ENCODE measurements at regions not wholly inside any gene's neighbourhood (a gene's known extent, or its start where the extent isn't known, plus 50 kb on each side); places are given as distances from the start of the nearest gene placed in this dataset.

DNA sequence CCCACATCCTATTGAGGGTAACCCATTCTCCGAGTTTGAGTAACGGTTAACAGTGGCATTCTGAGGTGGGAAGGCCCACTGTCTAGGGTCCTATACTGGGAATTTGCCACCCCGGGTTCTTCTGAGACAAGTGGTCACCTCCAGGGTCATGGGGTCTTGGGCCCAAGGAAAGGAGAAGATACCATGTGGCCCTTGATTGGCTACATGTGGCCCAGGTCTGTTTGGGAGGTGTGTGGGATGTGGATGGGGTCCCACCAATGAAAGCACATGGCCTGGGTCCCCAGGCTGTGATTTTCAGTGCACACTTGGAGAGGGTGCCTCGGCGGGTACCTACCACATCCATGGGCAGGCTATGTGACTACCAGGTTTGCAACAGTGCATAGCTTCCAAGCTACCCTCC is 214.4 kb downstream of the UBE3A start:
- no peak for ATAC-seq (ENCODE audit: low read depth)
- ChIA-PET CTCF (interaction anchor here (0.7 kb wide), 1 partner anchor 103 kb away, joined by 3 read pairs; no protein-coding TSS in a partner anchor), POLR2A (ENCODE audit: unreplicated experiment) (no interaction called here)
- Histone ChIP-seq H3K23ac (ENCODE audit: low read depth, low read length) (no peak overlapping the region), H3K4me1 (ENCODE audit: control insufficient read depth, insufficient read depth, low read length) (no peaks in the 10 kb centered on the region), H4K8ac (ENCODE audit: low read depth in 2 of 2, low read length in 2 of 2) (no peak overlapping the region), H4K20me1 (ENCODE audit: insufficient read depth, low read length) (no peaks in the 10 kb centered on the region), H3K4me2 (ENCODE audit: low read depth, low read length) (no peak overlapping the region), H2AFZ (replicated peaks; ENCODE audit: low read length, poor library complexity) (no peak overlapping the region), H3K4ac (ENCODE audit: low read depth, low read length) (no peak overlapping the region), H2BK20ac (ENCODE audit: low read depth, low read length) (no peak overlapping the region), H3K18ac (ENCODE audit: low read depth, low read length) (no peak overlapping the region), H4K5ac (ENCODE audit: low read depth, low read length) (no peak overlapping the region), H3K9me3 (ENCODE audit: control insufficient read depth, insufficient read depth, low read length) (peaks cover 76% of the 10 kb centered on the region), H3K27ac (ENCODE audit: insufficient read depth, low read length) (no peak overlapping the region), H3K4me3 (ENCODE audit: insufficient read depth, low read depth, low read length) (no peak overlapping the region), H4K91ac (ENCODE audit: insufficient read depth, low read depth, low read length) (no peak overlapping the region), H3K9me1 (ENCODE audit: insufficient read depth, low read length) (no peaks in the 10 kb centered on the region), H3K14ac (replicated peaks; ENCODE audit: low read depth, low read length) (no peak overlapping the region), H3K27me3 (ENCODE audit: control insufficient read depth, insufficient read depth, low read length) (no peaks in the 10 kb centered on the region), H2AK9ac (replicated peaks; ENCODE audit: low read depth, low read length, poor library complexity) (no peak overlapping the region), H3K9ac (ENCODE audit: low read depth, low read length) (no peak overlapping the region), H3K36me3 (ENCODE audit: control insufficient read depth, insufficient read depth, low read length) (no peaks in the 10 kb centered on the region), H2BK15ac (ENCODE audit: low read depth, low read length) (no peak overlapping the region), H3K79me1 (ENCODE audit: low read depth in 1 of 2, low read length in 2 of 2) (no peaks in the 10 kb centered on the region), H2BK5ac (ENCODE audit: low read depth, low read length, poor library complexity, severe bottlenecking) (no peak overlapping the region), H2BK120ac (ENCODE audit: low read depth, low read length) (no peak overlapping the region), H2AK5ac (ENCODE audit: low read depth, low read length) (no peak overlapping the region), H3K56ac (ENCODE audit: extremely low read depth, insufficient read depth, low read length) (no peak overlapping the region)
- TF ChIP-seq SMC3 (IDR thresholded peaks at IDR 0.05; ENCODE audit: low read depth, low read length) (no peak), MXI1 (IDR thresholded peaks at IDR 0.05; ENCODE audit: borderline replicate concordance, low read depth, low read length) (no peak), POLR2A (IDR thresholded peaks at IDR 0.05; ENCODE audit: low read depth, low read length) (no peak), ELK1 (IDR thresholded peaks at IDR 0.05; ENCODE audit: borderline replicate concordance, low read depth, low read length) (no peak), BHLHE40 (IDR thresholded peaks at IDR 0.05; ENCODE audit: low read depth, low read length) (no peak), MAFK (IDR thresholded peaks at IDR 0.05; ENCODE audit: low read depth, low read length) (no peak), USF2 (IDR thresholded peaks at IDR 0.05; ENCODE audit: low read depth, low read length) (no peak), RCOR1 (IDR thresholded peaks at IDR 0.05; ENCODE audit: insufficient replicate concordance, low read length) (no peak), MAZ (IDR thresholded peaks at IDR 0.05; ENCODE audit: borderline replicate concordance, low read depth, low read length) (no peak), FOS (IDR thresholded peaks at IDR 0.05; ENCODE audit: low read depth, low read length) (no peak), CTCF (conservative IDR thresholded peaks at IDR 0.05; ENCODE audit: low read depth, low read length) (no peak)
- dilution Hi-C loops (cut with HindIII; ENCODE audit: low sequenced_read_pairs, unreplicated experiment), result no loop called here
- intact Hi-C loops (cut with micrococcal nuclease), result no loop called here
- no peak for DNase-seq
- in situ Hi-C loops (cut with MboI; ENCODE audit: low sequenced_read_pairs), result loop anchor here (10.0 to 25.0 kb wide), 2 partner anchors 60 to 1113 kb away; no protein-coding TSS in a partner anchor
- no CpG with 5 or more reads among the region's 5 CpGs for WGBS, 2 experiments (ENCODE audit: extremely low coverage in 2 of 2, insufficient read length in 1 of 2)
- no TSS peak for BruUV-seq (replicated peaks)
